IPS-20b (cell line): ENCODE measurements at regions not wholly inside any gene's neighbourhood (a gene's known extent, or its start where the extent isn't known, plus 50 kb on each side); places are given as distances from the start of the nearest gene placed in this dataset.

Experiments
- H3K27ac ChIP-seq: one replicate; pipeline ENCODE4 v1.5.1; 2013; ENCODE audit warnings: low read length
- H3K27me3 ChIP-seq: 2 replicates; pipeline ENCODE4 v1.6.1; 2013; ENCODE audit warnings: mild to moderate bottlenecking, low read length, inconsistent platforms; ENCODE audit not compliant: insufficient read depth
- H3K36me3 ChIP-seq: 2 replicates; pipeline ENCODE4 v1.6.1; 2013; ENCODE audit warnings: low read depth, mild to moderate bottlenecking, inconsistent platforms, low read length, moderate library complexity; ENCODE audit not compliant: insufficient read depth
- H3K4me1 ChIP-seq: 2 replicates; pipeline ENCODE4 v1.6.1; 2013; ENCODE audit warnings: mild to moderate bottlenecking, control low read depth, inconsistent platforms, low read length, moderate library complexity; ENCODE audit not compliant: insufficient read depth
- H3K4me3 ChIP-seq: 2 replicates; pipeline ENCODE4 v1.5.1; 2013; ENCODE audit warnings: mild to moderate bottlenecking, low read length, inconsistent platforms
- H3K9ac ChIP-seq: 2 replicates; pipeline ENCODE4 v1.6.1; 2013; ENCODE audit warnings: low read depth, mild to moderate bottlenecking, inconsistent platforms, low read length, moderate library complexity
- H3K9me3 ChIP-seq: 2 replicates; pipeline ENCODE4 v1.6.1; 2013; ENCODE audit warnings: mild to moderate bottlenecking, low read depth, low read length, inconsistent platforms; ENCODE audit not compliant: insufficient read depth

GRCh38 chr12:13390381-13390861 lies 193.9 kb downstream of the EMP1 start:
- no peak overlapping the region for H3K9ac ChIP-seq
- no peak overlapping the region for H3K4me3 ChIP-seq
- no peaks in the 10 kb centered on the region for H3K4me1 ChIP-seq
- no peak overlapping the region for H3K27ac ChIP-seq
- H3K27me3 ChIP-seq, result no peaks in the 10 kb centered on the region
- H3K36me3 ChIP-seq, result no peaks in the 10 kb centered on the region
- no peaks in the 10 kb centered on the region for H3K9me3 ChIP-seq

DNA sequence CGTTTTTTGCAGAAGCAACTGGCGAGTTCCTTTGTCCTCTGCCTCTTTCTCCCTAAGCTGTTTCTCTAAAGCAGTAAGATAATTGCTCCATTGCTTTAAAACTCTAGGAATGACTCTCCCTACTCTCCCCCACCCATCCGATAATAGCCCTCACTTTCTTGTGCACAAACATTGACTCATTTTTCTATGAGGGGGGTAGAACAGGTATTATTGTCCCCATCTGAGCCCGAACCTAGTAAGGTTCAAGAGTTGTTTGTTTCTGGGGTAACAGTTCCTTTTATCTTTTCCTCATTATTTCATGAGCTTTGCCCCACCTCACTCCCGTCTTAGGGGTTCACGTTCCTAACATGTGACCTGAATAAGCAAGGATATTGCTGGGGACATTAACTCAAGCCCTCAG lies 190.6 kb downstream of the EMP1 start:
- no peaks in the 10 kb centered on the region for H3K36me3 ChIP-seq
- H3K27ac ChIP-seq, result no peak overlapping the region
- no peak overlapping the region for H3K9ac ChIP-seq
- no peaks in the 10 kb centered on the region for H3K9me3 ChIP-seq
- H3K4me3 ChIP-seq, result no peak overlapping the region
- no peaks in the 10 kb centered on the region for H3K4me1 ChIP-seq
- H3K27me3 ChIP-seq, result no peaks in the 10 kb centered on the region

- H3K4me1 ChIP-seq, result no peaks in the 10 kb centered on the region
- no peaks in the 10 kb centered on the region for H3K36me3 ChIP-seq
- no peak overlapping the region for H3K4me3 ChIP-seq
Observed at GRCh38 chr12:13386323-13387039, 190.0 kb downstream of the EMP1 start.

GRCh38 chr12:13383379-13383778 lies 186.9 kb downstream of the EMP1 start:
- Histone ChIP-seq H3K4me3 (no peak overlapping the region), H3K4me1 (no peaks in the 10 kb centered on the region), H3K27ac (no peak overlapping the region), H3K27me3 (no peaks in the 10 kb centered on the region), H3K9ac (no peak overlapping the region), H3K9me3 (no peaks in the 10 kb centered on the region), H3K36me3 (no peaks in the 10 kb centered on the region)

More at GRCh38 chr12:13386323-13387039, 190.0 kb downstream of the EMP1 start:
- no peak overlapping the region for H3K27ac ChIP-seq
- no peaks in the 10 kb centered on the region for H3K9me3 ChIP-seq
- H3K9ac ChIP-seq, result no peak overlapping the region
- H3K27me3 ChIP-seq, result no peaks in the 10 kb centered on the region

- no peak overlapping the region for H3K4me3 ChIP-seq
- H3K36me3 ChIP-seq, result no peaks in the 10 kb centered on the region
- no peaks in the 10 kb centered on the region for H3K9me3 ChIP-seq
- no peak overlapping the region for H3K27ac ChIP-seq
- H3K9ac ChIP-seq, result no peak overlapping the region
- no peaks in the 10 kb centered on the region for H3K27me3 ChIP-seq
- no peaks in the 10 kb centered on the region; the same call in 1 of the 2 replicates for H3K4me1 ChIP-seq
Observed at GRCh38 chr12:13380297-13380696, 183.8 kb downstream of the EMP1 start.

GRCh38 chr12:13379531-13380188 lies 183.1 kb downstream of the EMP1 start:
- Histone ChIP-seq H3K36me3 (no peaks in the 10 kb centered on the region), H3K4me1 (no peaks in the 10 kb centered on the region; the same call in 1 of the 2 replicates), H3K9ac (no peak overlapping the region), H3K27ac (no peak overlapping the region), H3K27me3 (no peaks in the 10 kb centered on the region), H3K4me3 (no peak overlapping the region), H3K9me3 (no peaks in the 10 kb centered on the region)

GRCh38 chr12:13377698-13378097 lies 181.2 kb downstream of the EMP1 start:
- Histone ChIP-seq H3K27ac (no peak overlapping the region), H3K4me3 (no peak overlapping the region), H3K27me3 (no peaks in the 10 kb centered on the region), H3K9ac (no peak overlapping the region), H3K4me1 (no peaks in the 10 kb centered on the region; the same call in 1 of the 2 replicates), H3K36me3 (no peaks in the 10 kb centered on the region), H3K9me3 (no peaks in the 10 kb centered on the region)

- Histone ChIP-seq H3K27me3 (peaks cover under 1% of the 10 kb centered on the region; the same call in 1 of the 2 replicates), H3K4me3 (no peak overlapping the region), H3K4me1 (no peaks in the 10 kb centered on the region; the same call in 1 of the 2 replicates), H3K9me3 (no peaks in the 10 kb centered on the region), H3K27ac (no peak overlapping the region), H3K9ac (no peak overlapping the region), H3K36me3 (no peaks in the 10 kb centered on the region)
Observed at GRCh38 chr12:13376610-13377373, 180.3 kb downstream of the EMP1 start.

DNA sequence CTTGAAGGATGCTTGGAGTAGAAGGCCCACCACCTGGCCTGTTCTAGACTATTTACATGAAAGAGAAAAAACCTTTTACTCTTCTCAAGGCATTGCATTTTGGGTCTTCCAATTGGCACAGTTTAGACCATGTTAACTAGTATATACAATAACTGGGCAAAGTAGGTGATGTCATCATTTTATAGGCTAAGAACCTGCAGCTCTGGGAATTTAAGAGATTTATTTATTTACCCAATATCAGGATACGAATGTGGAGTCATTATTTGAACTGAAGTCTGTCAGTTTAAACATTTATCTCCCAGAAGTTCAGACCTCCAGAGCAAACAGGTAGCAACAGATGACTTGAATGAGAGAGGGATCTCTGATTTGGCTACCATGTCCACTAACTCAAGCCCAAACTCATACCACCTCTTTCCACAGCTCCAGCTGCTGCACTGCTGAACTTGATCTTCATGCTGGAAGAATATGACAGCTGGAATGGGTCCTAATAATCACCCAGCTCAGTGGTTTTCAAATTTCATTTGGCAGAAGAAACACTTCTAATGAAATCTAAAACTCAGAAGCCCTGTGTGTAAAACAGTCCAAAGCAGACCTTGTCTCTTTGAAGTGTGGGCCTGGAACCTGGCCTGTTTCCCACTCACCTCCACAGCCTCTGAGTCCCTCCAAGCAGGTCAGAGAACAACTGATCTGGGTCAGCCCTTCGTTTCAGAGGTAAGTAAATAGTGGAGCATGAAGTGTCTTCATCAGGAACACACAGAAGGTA lies 179.2 kb downstream of the EMP1 start:
- H3K4me3 ChIP-seq, result no peak overlapping the region

DNA sequence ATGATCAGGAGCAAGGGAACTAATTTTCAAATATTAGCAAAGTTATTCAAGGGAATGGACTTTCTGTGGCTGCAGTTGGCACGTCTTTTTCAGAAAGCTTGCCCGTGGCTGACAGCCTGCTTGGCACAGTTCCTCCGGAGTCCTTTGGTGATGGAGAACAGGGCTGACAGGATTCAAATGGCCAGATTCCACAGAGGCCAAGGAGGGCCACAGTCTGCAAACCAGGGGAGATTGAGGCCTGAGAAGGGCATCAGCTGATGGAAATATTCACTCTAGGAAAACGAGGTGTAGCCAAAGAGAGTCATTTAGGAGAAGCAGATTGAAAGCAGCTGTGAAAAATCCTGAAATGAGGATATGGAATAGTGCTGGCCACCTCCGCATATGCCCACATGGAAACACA lies 178.3 kb downstream of the EMP1 start:
- H3K4me1 ChIP-seq, result no peaks in the 10 kb centered on the region; the same call in 1 of the 2 replicates
- no peak overlapping the region for H3K27ac ChIP-seq

More for the DNA sequence above, 179.2 kb downstream of the EMP1 start:
- Histone ChIP-seq H3K27ac (no peak overlapping the region), H3K4me1 (no peaks in the 10 kb centered on the region; the same call in 1 of the 2 replicates), H3K9me3 (no peaks in the 10 kb centered on the region), H3K36me3 (no peaks in the 10 kb centered on the region), H3K9ac (no peak overlapping the region), H3K27me3 (peaks cover 5% of the 10 kb centered on the region; the same call in 1 of the 2 replicates)

GRCh38 chr12:13373803-13374202 lies 177.3 kb downstream of the EMP1 start:
- Histone ChIP-seq H3K4me1 (no peaks in the 10 kb centered on the region; the same call in 1 of the 2 replicates), H3K27ac (no peak overlapping the region), H3K36me3 (no peaks in the 10 kb centered on the region), H3K9ac (no peak overlapping the region), H3K9me3 (no peaks in the 10 kb centered on the region), H3K27me3 (peaks cover 5% of the 10 kb centered on the region; the same call in 1 of the 2 replicates), H3K4me3 (no peak overlapping the region)

More for the DNA sequence above, 178.3 kb downstream of the EMP1 start:
- H3K9me3 ChIP-seq, result no peaks in the 10 kb centered on the region
- peaks cover 5% of the 10 kb centered on the region; the same call in 1 of the 2 replicates for H3K27me3 ChIP-seq
- H3K4me3 ChIP-seq, result no peak overlapping the region
- H3K36me3 ChIP-seq, result no peaks in the 10 kb centered on the region
- H3K9ac ChIP-seq, result no peak overlapping the region
